ENCODE measurements at regions not wholly inside any gene's neighbourhood (a gene's known extent, or its start where the extent isn't known, plus 50 kb on each side); places are given as distances from the start of the nearest gene placed in this dataset.

DNA sequence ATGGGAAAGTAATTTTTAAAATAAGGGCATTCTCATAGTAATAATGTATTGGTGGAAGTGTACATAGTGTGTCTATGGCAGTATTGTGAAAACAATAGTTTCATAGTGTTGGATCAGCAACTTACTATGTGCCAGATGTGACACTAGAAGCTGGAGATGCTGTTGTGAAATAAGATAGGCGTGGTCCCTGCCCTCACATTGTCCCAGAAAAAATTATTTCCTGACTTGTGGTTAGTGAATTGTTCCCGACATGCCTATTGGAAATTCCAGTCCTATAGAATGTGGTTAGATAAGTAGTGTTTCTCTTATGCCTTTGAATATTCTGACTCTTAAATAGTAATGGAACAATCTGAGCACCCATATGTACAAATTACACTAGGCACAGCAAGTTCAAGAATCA lies 55.3 kb upstream of the MTAP start:
- TF ChIP-seq, protein P1, sequence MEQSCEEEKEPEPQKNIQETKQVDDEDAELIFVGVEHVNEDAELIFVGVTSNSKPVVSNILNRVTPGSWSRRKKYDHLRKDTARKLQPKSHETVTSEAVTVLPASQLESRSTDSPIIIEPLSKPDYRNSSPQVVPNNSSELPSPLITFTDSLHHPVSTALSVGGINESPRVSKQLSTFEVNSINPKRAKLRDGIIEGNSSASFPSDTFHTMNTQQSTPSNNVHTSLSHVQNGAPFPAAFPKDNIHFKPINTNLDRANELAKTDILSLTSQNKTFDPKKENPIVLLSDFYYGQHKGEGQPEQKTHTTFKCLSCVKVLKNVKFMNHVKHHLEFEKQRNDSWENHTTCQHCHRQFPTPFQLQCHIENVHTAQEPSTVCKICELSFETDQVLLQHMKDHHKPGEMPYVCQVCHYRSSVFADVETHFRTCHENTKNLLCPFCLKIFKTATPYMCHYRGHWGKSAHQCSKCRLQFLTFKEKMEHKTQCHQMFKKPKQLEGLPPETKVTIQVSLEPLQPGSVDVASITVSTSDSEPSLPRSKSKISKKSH (CRISPR knock-in tag; IDR thresholded peaks at IDR 0.05; ENCODE audit: borderline replicate concordance) = no peak
- Histone ChIP-seq H2AFZ (ENCODE audit: low read length) (no peak overlapping the region), H3K79me2 (ENCODE audit: insufficient read depth, low read length) (no peaks in the 10 kb centered on the region), H4K20me1 (ENCODE audit: insufficient read depth, low read length) (no peaks in the 10 kb centered on the region), H3K9ac (ENCODE audit: insufficient read depth, low read depth, low read length) (no peak overlapping the region), H3K27me3 (ENCODE audit: control insufficient read depth in 1 of 2, insufficient read depth in 2 of 2, low read length in 2 of 2) (no peaks in the 10 kb centered on the region), H3K4me1 (ENCODE audit: insufficient read depth, low read length) (no peaks in the 10 kb centered on the region), H3K27ac (ENCODE audit: extremely low read length, insufficient read depth, low read length) (no peak overlapping the region), H3K4me2 (ENCODE audit: low read depth, low read length) (no peak overlapping the region), H3K36me3 (replicated peaks in 1 of 2; ENCODE audit: control insufficient read depth in 1 of 2, insufficient read depth in 2 of 2, low read length in 2 of 2) (no peaks in the 10 kb centered on the region), H3K4me3 (replicated peaks in 1 of 3; ENCODE audit: insufficient read depth in 1 of 3, low read depth in 2 of 3, low read length in 3 of 3) (no peak overlapping the region), H3K9me3 (ENCODE audit: low read length) (no peaks in the 10 kb centered on the region)
- ATAC-seq = no peak
- 0% methylated on average over 2 of the region's 2 CpGs for WGBS (ENCODE audit: low lambda C conversion rate)
- no peak for FAIRE-seq
- DNase-seq (ENCODE audit: low spot score) = no peak
- in situ Hi-C loops (cut with HindIII; ENCODE audit: extremely low pct_ligation_motif_present, low pct_unique_long_range_greater_than_20kb) (no loop called here), intact Hi-C loops (cut with micrococcal nuclease; ENCODE audit: unreplicated experiment) (no loop called here)
- ChIA-PET POLR2A (no interaction called here), CTCF (ENCODE audit: low intra/inter-chr PET ratio, low total read pairs) (no interaction called here)
- no TSS peak for BruUV-seq (replicated peaks)

DNA sequence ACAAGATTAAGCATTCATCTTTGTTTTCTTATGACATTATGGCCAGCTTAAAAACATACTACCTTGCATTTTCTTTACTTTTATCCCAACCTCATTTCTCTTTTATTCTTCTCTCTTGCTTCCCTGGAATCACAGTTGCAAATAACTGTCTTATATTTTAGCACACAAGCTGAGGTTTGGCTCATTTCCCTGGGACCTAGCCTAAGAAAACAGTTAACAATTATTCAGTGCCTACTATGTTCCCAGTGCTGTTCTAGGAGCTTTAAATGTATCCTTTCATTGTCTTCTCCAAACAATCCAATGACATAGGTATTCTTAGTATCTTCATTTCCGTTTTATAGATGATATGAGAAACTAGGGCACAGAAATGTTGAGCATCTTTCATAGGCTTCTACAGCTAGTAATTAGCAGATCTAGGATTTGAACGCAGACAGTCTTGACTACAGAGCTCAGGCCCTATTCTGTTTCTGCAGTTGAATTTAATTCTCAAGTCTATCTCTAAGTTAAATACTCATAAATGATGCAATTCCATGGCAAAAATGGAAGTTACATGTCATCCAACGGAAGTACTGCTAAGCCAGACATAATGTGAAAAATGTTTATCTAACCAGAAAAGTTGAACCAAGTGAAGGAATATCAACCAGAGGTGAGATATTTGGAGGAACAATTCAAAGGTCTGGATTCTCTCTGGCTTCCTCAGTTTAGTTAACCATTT lies 52.3 kb upstream of the MTAP start:
- H3K4me2 ChIP-seq (ENCODE audit: low read depth, low read length) = no peak overlapping the region
- H3K9me3 ChIP-seq (ENCODE audit: low read length) = no peaks in the 10 kb centered on the region
- no peak overlapping the region for H2AFZ ChIP-seq (ENCODE audit: low read length)
- H3K27me3 ChIP-seq (ENCODE audit: control insufficient read depth in 1 of 2, insufficient read depth in 2 of 2, low read length in 2 of 2) = no peaks in the 10 kb centered on the region
- no peak for TF ChIP-seq HDAC2 (CRISPR knock-in tag; IDR thresholded peaks at IDR 0.05)
- TF ChIP-seq MIXL1 (CRISPR knock-in tag; IDR thresholded peaks at IDR 0.05) = no peak
- no peak for TF ChIP-seq ZNF136 (CRISPR knock-in tag; IDR thresholded peaks at IDR 0.05; ENCODE audit: low read depth)
- TF ChIP-seq RNF219 (CRISPR knock-in tag; IDR thresholded peaks at IDR 0.05) = no peak
- TF ChIP-seq SMAD1 (CRISPR knock-in tag; IDR thresholded peaks at IDR 0.05; ENCODE audit: borderline replicate concordance, low read depth) = no peak
- no peak for TF ChIP-seq SATB2 (CRISPR knock-in tag; IDR thresholded peaks at IDR 0.05)
- TF ChIP-seq, protein P2, sequence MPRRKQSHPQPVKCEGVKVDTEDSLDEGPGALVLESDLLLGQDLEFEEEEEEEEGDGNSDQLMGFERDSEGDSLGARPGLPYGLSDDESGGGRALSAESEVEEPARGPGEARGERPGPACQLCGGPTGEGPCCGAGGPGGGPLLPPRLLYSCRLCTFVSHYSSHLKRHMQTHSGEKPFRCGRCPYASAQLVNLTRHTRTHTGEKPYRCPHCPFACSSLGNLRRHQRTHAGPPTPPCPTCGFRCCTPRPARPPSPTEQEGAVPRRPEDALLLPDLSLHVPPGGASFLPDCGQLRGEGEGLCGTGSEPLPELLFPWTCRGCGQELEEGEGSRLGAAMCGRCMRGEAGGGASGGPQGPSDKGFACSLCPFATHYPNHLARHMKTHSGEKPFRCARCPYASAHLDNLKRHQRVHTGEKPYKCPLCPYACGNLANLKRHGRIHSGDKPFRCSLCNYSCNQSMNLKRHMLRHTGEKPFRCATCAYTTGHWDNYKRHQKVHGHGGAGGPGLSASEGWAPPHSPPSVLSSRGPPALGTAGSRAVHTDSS (CRISPR knock-in tag; conservative IDR thresholded peaks at IDR 0.05) = no peak
- TF ChIP-seq SIN3B (IDR thresholded peaks at IDR 0.05; ENCODE audit: low read length) = no peak
- H3K36me3 ChIP-seq (replicated peaks in 1 of 2; ENCODE audit: control insufficient read depth in 1 of 2, insufficient read depth in 2 of 2, low read length in 2 of 2) = no peaks in the 10 kb centered on the region
- FAIRE-seq (no peak), ATAC-seq (no peak), DNase-seq (ENCODE audit: low spot score) (no peak)
- no peaks in the 10 kb centered on the region for H3K4me1 ChIP-seq (ENCODE audit: insufficient read depth, low read length)
- no peak overlapping the region for H3K9ac ChIP-seq (ENCODE audit: insufficient read depth, low read depth, low read length)
- POLR2A ChIA-PET = no interaction called here
- WGBS (ENCODE audit: low lambda C conversion rate) = 3% methylated on average over 3 of the region's 3 CpGs
- in situ Hi-C loops (cut with HindIII; ENCODE audit: extremely low pct_ligation_motif_present, low pct_unique_long_range_greater_than_20kb) (no loop called here), intact Hi-C loops (cut with micrococcal nuclease; ENCODE audit: unreplicated experiment) (no loop called here)
- no peak overlapping the region for H3K4me3 ChIP-seq (replicated peaks in 1 of 3; ENCODE audit: insufficient read depth in 1 of 3, low read depth in 2 of 3, low read length in 3 of 3)
- H3K79me2 ChIP-seq (ENCODE audit: insufficient read depth, low read length) = no peaks in the 10 kb centered on the region
- CTCF ChIA-PET (ENCODE audit: low intra/inter-chr PET ratio, low total read pairs) = no interaction called here
- H4K20me1 ChIP-seq (ENCODE audit: insufficient read depth, low read length) = no peaks in the 10 kb centered on the region
- BruUV-seq (replicated peaks) = no TSS peak
- no peak overlapping the region for H3K27ac ChIP-seq (ENCODE audit: extremely low read length, insufficient read depth, low read length)

All from HepG2 (cell line).